Amygdala (tissue), 56 donors: ENCODE measurements at regions not wholly inside any gene's neighbourhood (a gene's known extent, or its start where the extent isn't known, plus 50 kb on each side); places are given as distances from the start of the nearest gene placed in this dataset.
"Not testable (repeated sequence)": the region's sequence is repeated elsewhere in the genome, so short reads cannot be mapped to it uniquely, and the experiment has no call there.

Experiments
- DNase-seq, 56 donors: peaks; one replicate each; lab custom pipeline; 2025; lab: John Stamatoyannopoulos, UW

- DNase-seq = no peak
These were observed 222.4 kb upstream of the UBL3 start for GRCh38 chr13:30072818-30073186.

- DNase-seq = no peak
These were observed 221.8 kb upstream of the UBL3 start for GRCh38 chr13:30071969-30072817.

GRCh38 chr13:30065181-30065580, 214.8 kb upstream of the UBL3 start:
- no peak for DNase-seq

- no peak for DNase-seq
These were observed 213.5 kb upstream of the UBL3 start for GRCh38 chr13:30063892-30064291.

- DNase-seq = no peak
These were observed 210.8 kb upstream of the UBL3 start for GRCh38 chr13:30061217-30061616.

GRCh38 chr13:30058429-30058828, 208.0 kb upstream of the UBL3 start:
- no peak for DNase-seq

GRCh38 chr13:30054546-30054945, 204.1 kb upstream of the UBL3 start:
- DNase-seq = not testable (repeated sequence)

- no peak for DNase-seq
These were observed 203.5 kb upstream of the UBL3 start for GRCh38 chr13:30053939-30054338.

GRCh38 chr13:30052120-30052519, 201.7 kb upstream of the UBL3 start:
- no peak for DNase-seq

GRCh38 chr13:30051531-30052060, 201.2 kb upstream of the UBL3 start:
- no peak for DNase-seq

GRCh38 chr13:30049692-30050091, 199.3 kb upstream of the UBL3 start:
- DNase-seq = no peak

- DNase-seq = no peak
These were observed 196.9 kb upstream of the UBL3 start for GRCh38 chr13:30047154-30047874.

GRCh38 chr13:30045916-30046704, 195.7 kb upstream of the UBL3 start:
- no peak for DNase-seq

- DNase-seq = no peak
These were observed 194.5 kb upstream of the UBL3 start for GRCh38 chr13:30044932-30045331.

GRCh38 chr13:30043631-30043925, 193.2 kb upstream of the UBL3 start:
- no peak for DNase-seq

- DNase-seq = no peak
These were observed 192.6 kb upstream of the UBL3 start for GRCh38 chr13:30042891-30043630.

- no peak for DNase-seq
These were observed 191.9 kb upstream of the UBL3 start for GRCh38 chr13:30042272-30042671.

GRCh38 chr13:30039511-30039911, 189.1 kb upstream of the UBL3 start:
- DNase-seq = no peak

- no peak for DNase-seq
These were observed 188.5 kb upstream of the UBL3 start for GRCh38 chr13:30038884-30039283.

- no peak for DNase-seq
These were observed 187.3 kb upstream of the UBL3 start for GRCh38 chr13:30037766-30038165.
